Amniotic stem cell (primary cell): ENCODE measurements at regions not wholly inside any gene's neighbourhood (a gene's known extent, or its start where the extent isn't known, plus 50 kb on each side); places are given as distances from the start of the nearest gene placed in this dataset.
A peak's percentile ranks its signal among the peaks of the same experiment; 100 is the strongest.

ENCODE experiments used
- DNase-seq: peaks from one replicate; lab custom pipeline; 2025; lab: John Stamatoyannopoulos, UW

GRCh38 chr13:29902632-29903305 is 52.4 kb upstream of the UBL3 start:
- no peak for DNase-seq

GRCh38 chr13:29901710-29902631 is 51.6 kb upstream of the UBL3 start:
- DNase-seq = peak; percentile 57
